ENCODE measurements at regions not wholly inside any gene's neighbourhood (a gene's known extent, or its start where the extent isn't known, plus 50 kb on each side); places are given as distances from the start of the nearest gene placed in this dataset.

- TF ChIP-seq, protein P1, sequence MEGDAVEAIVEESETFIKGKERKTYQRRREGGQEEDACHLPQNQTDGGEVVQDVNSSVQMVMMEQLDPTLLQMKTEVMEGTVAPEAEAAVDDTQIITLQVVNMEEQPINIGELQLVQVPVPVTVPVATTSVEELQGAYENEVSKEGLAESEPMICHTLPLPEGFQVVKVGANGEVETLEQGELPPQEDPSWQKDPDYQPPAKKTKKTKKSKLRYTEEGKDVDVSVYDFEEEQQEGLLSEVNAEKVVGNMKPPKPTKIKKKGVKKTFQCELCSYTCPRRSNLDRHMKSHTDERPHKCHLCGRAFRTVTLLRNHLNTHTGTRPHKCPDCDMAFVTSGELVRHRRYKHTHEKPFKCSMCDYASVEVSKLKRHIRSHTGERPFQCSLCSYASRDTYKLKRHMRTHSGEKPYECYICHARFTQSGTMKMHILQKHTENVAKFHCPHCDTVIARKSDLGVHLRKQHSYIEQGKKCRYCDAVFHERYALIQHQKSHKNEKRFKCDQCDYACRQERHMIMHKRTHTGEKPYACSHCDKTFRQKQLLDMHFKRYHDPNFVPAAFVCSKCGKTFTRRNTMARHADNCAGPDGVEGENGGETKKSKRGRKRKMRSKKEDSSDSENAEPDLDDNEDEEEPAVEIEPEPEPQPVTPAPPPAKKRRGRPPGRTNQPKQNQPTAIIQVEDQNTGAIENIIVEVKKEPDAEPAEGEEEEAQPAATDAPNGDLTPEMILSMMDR (IDR thresholded peaks at IDR 0.05 in 8 of 11, conservative IDR thresholded peaks at IDR 0.05 in 3 of 11), result no peak
- TF ChIP-seq POLR2A (IDR thresholded peaks at IDR 0.05) (no peak), POLR2AphosphoS5 (IDR thresholded peaks at IDR 0.05) (no peak)
Measured at GRCh38 chr13:50197705-50198104, 182.5 kb downstream of the KCNRG start.
